ENCODE measurements at regions not wholly inside any gene's neighbourhood (a gene's known extent, or its start where the extent isn't known, plus 50 kb on each side); places are given as distances from the start of the nearest gene placed in this dataset.
A peak's percentile ranks its signal among the peaks of the same experiment; 100 is the strongest.

DNA sequence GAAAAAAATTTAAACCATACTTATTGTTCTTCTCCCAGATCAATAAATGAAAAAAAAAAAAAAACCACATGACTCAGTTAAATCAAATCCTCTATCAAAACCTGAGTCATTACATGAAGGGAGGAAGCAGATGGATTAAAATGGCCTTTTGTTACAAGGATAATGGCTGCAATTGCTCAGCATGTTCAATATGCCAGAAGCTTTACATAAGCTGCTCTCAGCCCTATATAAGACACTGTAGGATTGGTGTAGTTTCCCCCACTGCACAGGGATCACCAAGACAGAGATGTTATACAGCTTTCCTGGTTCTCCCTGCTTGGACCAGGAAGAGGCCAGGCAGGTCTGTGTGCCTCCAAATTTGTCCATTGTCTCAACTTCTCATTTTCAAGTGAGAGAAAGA lies 101.6 kb upstream of the MAP1B start:
- intact Hi-C loops (cut with DNase I): no loop called here
- no peak for DNase-seq
- no peak overlapping the region for H3K4me3 ChIP-seq (ENCODE audit: low read length)
- no peak overlapping the region for H3K27ac ChIP-seq (ENCODE audit: low read length)
- H3K9me3 ChIP-seq (ENCODE audit: control insufficient read depth, low read length): peaks cover 2% of the 10 kb centered on the region
- ATAC-seq: no peak
- no peaks in the 10 kb centered on the region for H3K4me1 ChIP-seq (ENCODE audit: control insufficient read depth, insufficient read depth, low read length)
- H3K27me3 ChIP-seq (ENCODE audit: control insufficient read depth, insufficient read depth): no peaks in the 10 kb centered on the region

DNA sequence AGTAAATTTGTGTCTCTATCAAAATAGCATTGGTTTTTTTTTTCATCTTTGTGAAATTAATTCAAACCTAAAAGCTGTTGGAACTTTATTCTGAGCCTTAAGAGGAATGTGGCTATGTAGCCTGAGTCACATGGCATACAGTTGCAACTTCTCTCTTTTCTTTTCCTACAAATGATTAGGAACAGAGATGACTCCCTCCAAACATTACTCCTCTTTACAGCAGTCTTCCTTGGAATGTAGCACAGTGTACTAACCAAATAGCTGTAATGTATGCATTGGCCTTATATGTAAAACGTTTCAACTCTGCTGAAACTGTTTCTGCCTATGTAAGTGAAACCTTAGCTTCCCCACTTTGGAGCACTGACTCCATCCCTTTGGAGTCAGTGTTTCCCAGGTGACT lies 100.9 kb upstream of the MAP1B start:
- no peak overlapping the region for H3K4me3 ChIP-seq (ENCODE audit: low read length)
- H3K27me3 ChIP-seq (ENCODE audit: control insufficient read depth, insufficient read depth): no peaks in the 10 kb centered on the region
- no peak for ATAC-seq
- WGBS: 39% methylated on average over 1 of the region's 1 CpG
- no peak overlapping the region for H3K27ac ChIP-seq (ENCODE audit: low read length)
- intact Hi-C loops (cut with DNase I): no loop called here
- DNase-seq: no peak
- H3K9me3 ChIP-seq (ENCODE audit: control insufficient read depth, low read length): peaks cover 2% of the 10 kb centered on the region
- no peaks in the 10 kb centered on the region for H3K4me1 ChIP-seq (ENCODE audit: control insufficient read depth, insufficient read depth, low read length)

DNA sequence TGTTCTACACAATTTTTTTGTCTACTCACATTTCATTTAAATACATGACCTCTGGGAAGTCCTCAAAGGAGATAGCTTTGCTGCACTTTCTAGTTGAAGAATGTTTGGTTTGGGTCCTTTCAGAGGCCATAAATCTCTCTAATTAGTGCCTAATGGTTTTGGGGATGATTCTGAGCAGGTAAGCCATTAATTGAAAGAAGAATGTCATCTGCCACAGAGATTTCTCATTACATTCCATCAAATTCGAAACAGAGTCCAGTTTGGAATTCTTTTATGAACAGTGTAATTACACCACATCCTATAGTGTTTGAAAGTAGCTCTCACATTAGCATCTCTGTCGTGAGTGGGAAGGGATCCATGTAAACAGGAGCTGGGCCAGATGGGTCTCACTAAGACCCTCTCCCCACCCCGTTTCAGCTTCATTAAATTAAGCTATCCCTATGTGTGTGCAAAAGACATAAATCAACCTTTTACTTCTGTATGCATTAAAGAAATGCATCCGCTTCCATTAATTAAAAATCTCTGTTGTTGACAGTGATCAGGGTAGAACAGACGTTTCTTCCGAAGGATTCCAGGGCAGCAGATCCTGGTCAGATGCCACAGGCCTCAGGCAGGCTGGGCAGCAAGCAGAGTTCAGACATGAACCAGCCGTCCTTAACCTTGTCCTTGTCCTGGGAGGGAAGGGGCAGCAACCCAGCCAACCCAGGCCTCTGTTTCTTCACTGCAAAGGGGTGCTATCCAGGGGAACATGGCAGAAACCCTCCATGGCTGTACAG lies 99.8 kb upstream of the MAP1B start:
- DNase-seq: no peak
- intact Hi-C loops (cut with DNase I): no loop called here
- WGBS: 76% methylated on average over 7 of the region's 7 CpGs
- ATAC-seq: no peak
- no peak overlapping the region for H3K27ac ChIP-seq (ENCODE audit: low read length)
- H3K9me3 ChIP-seq (ENCODE audit: control insufficient read depth, low read length): no peaks in the 10 kb centered on the region
- H3K4me1 ChIP-seq (ENCODE audit: control insufficient read depth, insufficient read depth, low read length): no peaks in the 10 kb centered on the region
- no peaks in the 10 kb centered on the region for H3K27me3 ChIP-seq (ENCODE audit: control insufficient read depth, insufficient read depth)
- no peak overlapping the region for H3K4me3 ChIP-seq (ENCODE audit: low read length)

DNA sequence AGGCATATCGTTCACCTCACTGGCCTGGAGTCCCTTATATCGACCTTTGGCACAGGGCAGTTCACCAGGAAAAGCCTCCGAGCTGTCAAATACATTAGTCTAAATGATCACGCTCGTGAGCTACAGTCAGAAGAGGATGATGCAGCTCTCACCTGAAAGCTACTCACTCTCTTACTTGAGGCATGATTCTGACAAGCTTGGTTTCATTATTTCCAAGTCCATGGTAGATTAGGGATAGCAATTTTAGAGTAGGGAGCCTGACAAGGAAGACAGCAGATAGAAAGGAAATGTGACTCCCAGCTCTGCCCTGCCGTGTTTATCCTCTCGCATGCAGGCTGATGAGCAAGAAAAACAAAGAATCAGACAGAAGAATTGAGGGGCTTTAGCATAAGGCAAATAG lies 98.0 kb upstream of the MAP1B start:
- intact Hi-C loops (cut with DNase I): no loop called here
- no peaks in the 10 kb centered on the region for H3K9me3 ChIP-seq (ENCODE audit: control insufficient read depth, low read length)
- no peak overlapping the region for H3K27ac ChIP-seq (ENCODE audit: low read length)
- H3K4me3 ChIP-seq (ENCODE audit: low read length): no peak overlapping the region
- 53% methylated on average over 7 of the region's 7 CpGs for WGBS
- H3K4me1 ChIP-seq (ENCODE audit: control insufficient read depth, insufficient read depth, low read length): no peaks in the 10 kb centered on the region
- ATAC-seq: no peak
- DNase-seq: no peak
- H3K27me3 ChIP-seq (ENCODE audit: control insufficient read depth, insufficient read depth): no peaks in the 10 kb centered on the region

DNA sequence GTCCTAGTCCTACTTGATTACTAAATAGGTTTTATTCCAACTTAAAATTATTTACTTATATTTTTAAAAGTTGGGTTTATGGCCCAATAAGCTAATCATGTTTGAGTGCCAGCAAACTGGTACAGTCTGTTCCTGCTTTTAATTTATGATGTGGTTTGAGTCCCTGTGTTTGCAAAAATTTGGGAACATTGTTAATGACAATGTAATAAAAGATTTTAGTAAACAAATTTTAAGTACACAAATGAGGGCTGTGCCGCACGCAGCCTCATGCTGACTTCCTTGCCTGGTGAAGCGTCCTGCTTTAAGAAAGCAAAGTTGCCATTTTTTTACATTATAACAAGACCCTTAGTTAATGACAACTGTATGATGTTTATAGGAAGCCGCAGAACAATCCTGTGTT lies 96.8 kb upstream of the MAP1B start:
- DNase-seq (no peak), ATAC-seq (no peak)
- Histone ChIP-seq H3K9me3 (ENCODE audit: control insufficient read depth, low read length) (no peaks in the 10 kb centered on the region), H3K27me3 (ENCODE audit: control insufficient read depth, insufficient read depth) (no peaks in the 10 kb centered on the region), H3K27ac (ENCODE audit: low read length) (no peak overlapping the region), H3K4me3 (ENCODE audit: low read length) (no peak overlapping the region), H3K4me1 (ENCODE audit: control insufficient read depth, insufficient read depth, low read length) (peaks cover 5% of the 10 kb centered on the region)
- WGBS: 93% methylated on average over 4 of the region's 4 CpGs
- intact Hi-C loops (cut with DNase I): loop anchor here in 2 of 4 donors (10.0 kb wide), 2 partner anchors 76 to 226 kb away; no protein-coding TSS in a partner anchor

DNA sequence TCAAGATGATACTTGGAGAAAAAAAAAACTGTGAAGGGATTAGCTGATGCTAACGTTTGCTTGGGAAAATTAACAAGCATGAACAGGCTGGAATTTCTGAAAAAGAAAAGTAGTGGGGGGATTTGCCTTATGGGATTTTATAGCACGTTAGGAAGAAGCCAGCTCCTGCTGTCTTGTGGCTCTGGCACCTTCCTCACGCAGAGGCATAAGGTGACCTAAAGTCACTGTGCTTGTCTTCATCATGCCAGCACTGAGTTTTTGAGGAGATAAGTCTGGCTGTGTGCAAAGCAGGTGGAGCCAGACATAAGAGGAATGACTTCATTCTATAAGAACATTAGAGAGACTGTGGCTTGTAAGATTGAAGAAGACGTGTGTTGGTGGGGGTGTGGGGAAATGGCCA lies 94.4 kb upstream of the MAP1B start:
- 48% methylated on average over 4 of the region's 4 CpGs for WGBS
- H3K27me3 ChIP-seq (ENCODE audit: control insufficient read depth, insufficient read depth): no peaks in the 10 kb centered on the region
- H3K9me3 ChIP-seq (ENCODE audit: control insufficient read depth, low read length): no peaks in the 10 kb centered on the region
- peaks cover 5% of the 10 kb centered on the region for H3K4me1 ChIP-seq (ENCODE audit: control insufficient read depth, insufficient read depth, low read length)
- no peak overlapping the region for H3K4me3 ChIP-seq (ENCODE audit: low read length)
- DNase-seq: no peak
- no peak for ATAC-seq
- intact Hi-C loops (cut with DNase I): loop anchor here in 2 of 4 donors (10.0 kb wide), 2 partner anchors 78 to 228 kb away; no protein-coding TSS in a partner anchor
- no peak overlapping the region for H3K27ac ChIP-seq (ENCODE audit: low read length)

DNA sequence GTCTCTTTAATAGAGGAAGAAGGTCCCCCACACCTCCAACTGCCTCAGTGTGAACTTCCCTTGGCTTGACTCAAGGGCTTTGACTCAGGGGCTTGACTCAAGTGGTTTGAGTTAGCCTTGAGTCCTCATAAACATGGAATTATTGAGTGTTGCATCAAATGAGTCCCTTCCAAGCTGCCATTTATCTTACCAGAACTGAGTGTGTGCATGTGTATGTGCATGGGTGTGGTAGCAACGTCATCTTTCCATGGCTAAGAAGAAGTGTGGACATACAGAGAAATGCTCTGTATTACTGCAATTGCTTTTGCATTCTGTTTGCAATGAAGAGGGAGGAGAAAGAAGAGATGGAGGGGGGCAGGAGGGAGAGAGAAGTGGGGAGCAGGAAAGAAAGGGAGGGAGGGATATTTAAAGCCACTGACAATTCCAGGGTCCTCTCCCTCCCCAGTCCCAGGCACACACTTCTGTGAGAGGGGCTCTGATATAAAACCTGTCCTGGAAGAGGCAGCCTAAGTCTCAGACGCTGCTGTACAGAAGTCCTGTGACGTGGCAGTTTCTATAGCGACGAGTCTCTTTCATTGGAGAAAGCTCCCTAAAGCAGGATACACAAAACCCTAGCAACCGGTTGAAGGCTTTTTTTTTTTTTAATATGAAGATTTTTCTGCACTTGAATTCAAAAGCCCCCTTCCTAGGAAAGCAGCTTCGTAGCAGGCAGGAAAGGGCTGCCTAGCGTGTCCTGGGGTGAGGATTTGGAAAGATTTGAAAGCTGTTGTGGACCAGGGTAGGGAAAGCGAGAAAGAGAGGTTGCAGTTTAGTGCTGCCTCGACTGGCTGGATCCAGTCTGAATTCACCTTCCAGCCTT lies 93.3 kb upstream of the MAP1B start:
- no peak for ATAC-seq

DNA sequence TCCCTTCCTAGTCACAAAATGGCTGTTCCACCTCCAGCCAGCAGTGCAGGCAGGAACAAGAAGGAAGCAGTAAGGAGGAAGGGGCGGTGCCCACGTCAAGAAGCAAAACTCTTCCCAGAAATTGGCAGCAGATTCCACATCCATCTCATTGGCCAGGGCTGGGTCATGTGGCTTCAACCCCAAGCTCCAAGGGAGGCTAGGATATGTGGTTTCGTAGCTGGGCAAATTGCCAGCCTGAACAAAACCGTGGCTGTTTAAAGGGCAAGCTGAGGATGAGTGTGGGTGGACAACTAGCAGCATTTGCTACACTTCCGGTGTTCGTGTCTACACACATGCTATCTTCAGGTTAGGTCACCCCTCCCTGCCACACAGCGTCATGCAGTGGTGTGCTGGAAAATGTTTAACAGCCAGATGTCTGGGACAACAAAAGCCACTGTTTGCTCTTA lies 92.1 kb upstream of the MAP1B start:
- intact Hi-C loops (cut with DNase I): loop anchor here in 2 of 4 donors (10.0 kb wide), 2 partner anchors 80 to 230 kb away; no protein-coding TSS in a partner anchor
- 26% methylated on average over 7 of the region's 7 CpGs for WGBS
- DNase-seq (peak; percentile 55 to 73 (median 62)), ATAC-seq (peak; percentile 68 to 87)
- Histone ChIP-seq H3K27ac (ENCODE audit: low read length) (no peak overlapping the region), H3K27me3 (ENCODE audit: control insufficient read depth, insufficient read depth) (no peaks in the 10 kb centered on the region), H3K4me3 (ENCODE audit: low read length) (no peak overlapping the region), H3K9me3 (ENCODE audit: control insufficient read depth, low read length) (no peaks in the 10 kb centered on the region), H3K4me1 (ENCODE audit: control insufficient read depth, insufficient read depth, low read length) (peaks cover 5% of the 10 kb centered on the region)

More for the DNA sequence above, 93.3 kb upstream of the MAP1B start:
- no peak overlapping the region for H3K27ac ChIP-seq (ENCODE audit: low read length)
- DNase-seq: no peak
- 68% methylated on average over 10 of the region's 10 CpGs for WGBS
- H3K4me1 ChIP-seq (ENCODE audit: control insufficient read depth, insufficient read depth, low read length): peaks cover 5% of the 10 kb centered on the region
- no peaks in the 10 kb centered on the region for H3K27me3 ChIP-seq (ENCODE audit: control insufficient read depth, insufficient read depth)
- H3K9me3 ChIP-seq (ENCODE audit: control insufficient read depth, low read length): no peaks in the 10 kb centered on the region
- H3K4me3 ChIP-seq (ENCODE audit: low read length): no peak overlapping the region
- intact Hi-C loops (cut with DNase I): loop anchor here in 2 of 4 donors (10.0 kb wide), 2 partner anchors 79 to 229 kb away; no protein-coding TSS in a partner anchor

DNA sequence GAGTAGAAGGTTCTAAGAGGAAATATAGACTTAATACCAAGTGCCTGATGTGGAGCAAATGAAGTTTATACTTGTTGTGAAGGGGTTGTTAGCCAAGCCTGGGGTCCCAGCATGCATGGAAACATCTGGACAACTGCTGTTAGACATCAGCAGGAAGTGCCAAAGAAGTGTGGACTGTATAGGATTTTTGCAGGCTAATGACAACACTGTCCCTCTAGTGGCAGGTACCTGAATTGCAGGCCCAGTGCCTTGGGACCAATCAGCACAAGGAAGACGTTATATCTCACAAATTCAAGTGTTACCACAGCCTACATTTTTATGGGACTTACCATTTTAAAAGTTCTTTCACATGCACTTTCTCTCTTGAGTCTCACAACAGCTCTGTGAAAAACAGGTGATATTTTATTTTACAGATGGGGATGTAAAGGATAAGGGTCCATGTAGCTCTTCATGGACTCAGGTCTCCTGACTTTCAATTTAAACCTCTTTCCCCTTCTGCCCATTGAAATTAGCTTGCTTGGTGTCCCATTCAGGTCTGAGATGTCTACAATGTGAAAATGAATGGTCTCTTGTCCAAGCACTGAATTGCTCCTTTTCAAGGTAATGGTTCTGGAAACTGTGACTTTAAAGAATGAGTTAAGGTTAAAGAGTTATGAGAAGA lies 89.0 kb upstream of the MAP1B start:
- Histone ChIP-seq H3K27me3 (ENCODE audit: control insufficient read depth, insufficient read depth) (no peaks in the 10 kb centered on the region), H3K4me1 (ENCODE audit: control insufficient read depth, insufficient read depth, low read length) (peaks cover 5% of the 10 kb centered on the region), H3K9me3 (ENCODE audit: control insufficient read depth, low read length) (no peaks in the 10 kb centered on the region), H3K27ac (ENCODE audit: low read length) (no peak overlapping the region), H3K4me3 (ENCODE audit: low read length) (no peak overlapping the region)
- ATAC-seq (peak in 1 of 2 donors; percentile 11), DNase-seq (peak in 2 of 3 donors; percentile 30 to 55)
- 14% methylated on average over 1 of the region's 1 CpG for WGBS
- intact Hi-C loops (cut with DNase I): loop anchor here in 2 of 4 donors (10.0 kb wide), 2 partner anchors 83 to 233 kb away; no protein-coding TSS in a partner anchor

DNA sequence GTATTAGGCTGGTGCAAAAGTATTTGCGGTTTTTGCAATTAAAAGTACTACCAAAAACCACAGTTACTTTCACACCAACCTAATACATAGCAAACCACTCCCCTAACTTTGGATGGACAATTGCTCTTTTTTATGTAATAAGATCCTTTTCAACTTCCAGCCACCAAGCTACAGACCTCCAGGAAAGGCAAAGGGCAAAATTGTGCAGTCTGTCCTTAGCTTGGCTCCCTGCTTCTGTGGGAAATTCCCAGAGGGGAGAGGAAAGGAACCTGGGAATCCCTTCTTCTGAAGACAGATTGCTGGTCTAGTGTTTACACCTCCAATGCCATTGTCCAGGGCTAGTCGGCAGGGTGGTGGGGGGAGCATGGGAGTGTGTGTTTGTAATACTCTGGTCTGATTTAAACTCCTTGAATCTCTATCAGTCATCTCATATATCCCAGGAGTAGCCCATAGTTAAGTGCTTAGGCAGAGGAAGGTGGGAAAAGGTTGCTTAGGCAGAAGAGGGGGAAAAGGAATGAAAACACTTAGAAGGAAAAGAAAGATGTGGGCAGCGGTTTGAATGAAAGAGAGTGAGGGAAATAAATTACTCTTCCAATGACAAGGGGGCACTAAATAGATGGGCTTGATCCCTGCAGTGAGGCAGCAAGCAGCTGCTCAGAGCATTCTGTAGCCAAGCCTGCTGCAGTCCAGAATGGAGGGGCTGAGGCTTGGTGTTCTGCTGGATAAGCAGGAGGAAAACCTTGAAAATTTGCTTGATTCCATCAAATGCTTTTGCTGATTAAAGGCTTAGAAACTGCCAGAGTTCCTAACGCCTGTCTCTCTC lies 86.9 kb upstream of the MAP1B start:
- WGBS: 57% methylated on average over 4 of the region's 4 CpGs
- no peak for ATAC-seq
- no peak overlapping the region for H3K4me3 ChIP-seq (ENCODE audit: low read length)
- intact Hi-C loops (cut with DNase I): no loop called here
- H3K4me1 ChIP-seq (ENCODE audit: control insufficient read depth, insufficient read depth, low read length): no peaks in the 10 kb centered on the region
- no peaks in the 10 kb centered on the region for H3K27me3 ChIP-seq (ENCODE audit: control insufficient read depth, insufficient read depth)
- no peak for DNase-seq
- H3K27ac ChIP-seq (ENCODE audit: low read length): no peak overlapping the region
- no peaks in the 10 kb centered on the region for H3K9me3 ChIP-seq (ENCODE audit: control insufficient read depth, low read length)

Data from right cardiac atrium (tissue), 5 donors.